ENCODE measurements at regions not wholly inside any gene's neighbourhood (a gene's known extent, or its start where the extent isn't known, plus 50 kb on each side); places are given as distances from the start of the nearest gene placed in this dataset.

GRCh38 chrX:98506907-98507306 lies 1623.2 kb downstream of the RPA4 start:
- no peak for TF ChIP-seq EZH2 (IDR thresholded peaks at IDR 0.05; ENCODE audit: borderline replicate concordance, low read length)
- Histone ChIP-seq H3K27me3 (ENCODE audit: insufficient read depth, low read length) (no peaks in the 10 kb centered on the region), H3K36me3 (ENCODE audit: insufficient read depth, low read length) (no peaks in the 10 kb centered on the region), H3K9ac (ENCODE audit: low read length) (no peak overlapping the region), H3K27ac (ENCODE audit: low read depth, low read length, poor library complexity, severe bottlenecking) (no peak overlapping the region), H3K79me2 (ENCODE audit: insufficient read depth, low read length) (no peaks in the 10 kb centered on the region), H3K4me1 (ENCODE audit: insufficient read depth, low read length, severe bottlenecking) (no peaks in the 10 kb centered on the region), H2AFZ (ENCODE audit: low read length) (no peak overlapping the region), H3K9me2 (ENCODE audit: low read depth, low read length) (no peaks in the 10 kb centered on the region), H3K4me2 (ENCODE audit: low read length) (no peak overlapping the region), H3K9me3 (ENCODE audit: low read length) (no peaks in the 10 kb centered on the region), H4K20me1 (ENCODE audit: insufficient read depth, low read length) (no peaks in the 10 kb centered on the region), H3K4me3 (ENCODE audit: low read depth, low read length, poor library complexity, severe bottlenecking) (no peak overlapping the region), H3F3A (ENCODE audit: insufficient read depth, low read length) (no peaks in the 10 kb centered on the region)

GRCh38 chrX:98514032-98514431 lies 1630.3 kb downstream of the RPA4 start:
- no peaks in the 10 kb centered on the region for H3K79me2 ChIP-seq (ENCODE audit: insufficient read depth, low read length)
- no peak overlapping the region for H3K4me2 ChIP-seq (ENCODE audit: low read length)
- TF ChIP-seq, protein P1, sequence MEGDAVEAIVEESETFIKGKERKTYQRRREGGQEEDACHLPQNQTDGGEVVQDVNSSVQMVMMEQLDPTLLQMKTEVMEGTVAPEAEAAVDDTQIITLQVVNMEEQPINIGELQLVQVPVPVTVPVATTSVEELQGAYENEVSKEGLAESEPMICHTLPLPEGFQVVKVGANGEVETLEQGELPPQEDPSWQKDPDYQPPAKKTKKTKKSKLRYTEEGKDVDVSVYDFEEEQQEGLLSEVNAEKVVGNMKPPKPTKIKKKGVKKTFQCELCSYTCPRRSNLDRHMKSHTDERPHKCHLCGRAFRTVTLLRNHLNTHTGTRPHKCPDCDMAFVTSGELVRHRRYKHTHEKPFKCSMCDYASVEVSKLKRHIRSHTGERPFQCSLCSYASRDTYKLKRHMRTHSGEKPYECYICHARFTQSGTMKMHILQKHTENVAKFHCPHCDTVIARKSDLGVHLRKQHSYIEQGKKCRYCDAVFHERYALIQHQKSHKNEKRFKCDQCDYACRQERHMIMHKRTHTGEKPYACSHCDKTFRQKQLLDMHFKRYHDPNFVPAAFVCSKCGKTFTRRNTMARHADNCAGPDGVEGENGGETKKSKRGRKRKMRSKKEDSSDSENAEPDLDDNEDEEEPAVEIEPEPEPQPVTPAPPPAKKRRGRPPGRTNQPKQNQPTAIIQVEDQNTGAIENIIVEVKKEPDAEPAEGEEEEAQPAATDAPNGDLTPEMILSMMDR (IDR thresholded peaks at IDR 0.05; ENCODE audit: low read length): no peak
- TF ChIP-seq EZH2 (IDR thresholded peaks at IDR 0.05; ENCODE audit: borderline replicate concordance, low read length): no peak
- no peaks in the 10 kb centered on the region for H3K27me3 ChIP-seq (ENCODE audit: insufficient read depth, low read length)
- no peaks in the 10 kb centered on the region for H3K36me3 ChIP-seq (ENCODE audit: insufficient read depth, low read length)
- no peaks in the 10 kb centered on the region for H3K9me2 ChIP-seq (ENCODE audit: low read depth, low read length)
- H3K9ac ChIP-seq (ENCODE audit: low read length): no peak overlapping the region
- H3K4me3 ChIP-seq (ENCODE audit: low read depth, low read length, poor library complexity, severe bottlenecking): no peak overlapping the region
- H3F3A ChIP-seq (ENCODE audit: insufficient read depth, low read length): no peaks in the 10 kb centered on the region
- no peak overlapping the region for H3K27ac ChIP-seq (ENCODE audit: low read depth, low read length, poor library complexity, severe bottlenecking)
- H2AFZ ChIP-seq (ENCODE audit: low read length): no peak overlapping the region
- no peaks in the 10 kb centered on the region for H3K9me3 ChIP-seq (ENCODE audit: low read length)
- no peaks in the 10 kb centered on the region for H4K20me1 ChIP-seq (ENCODE audit: insufficient read depth, low read length)
- no peaks in the 10 kb centered on the region for H3K4me1 ChIP-seq (ENCODE audit: insufficient read depth, low read length, severe bottlenecking)

DNA sequence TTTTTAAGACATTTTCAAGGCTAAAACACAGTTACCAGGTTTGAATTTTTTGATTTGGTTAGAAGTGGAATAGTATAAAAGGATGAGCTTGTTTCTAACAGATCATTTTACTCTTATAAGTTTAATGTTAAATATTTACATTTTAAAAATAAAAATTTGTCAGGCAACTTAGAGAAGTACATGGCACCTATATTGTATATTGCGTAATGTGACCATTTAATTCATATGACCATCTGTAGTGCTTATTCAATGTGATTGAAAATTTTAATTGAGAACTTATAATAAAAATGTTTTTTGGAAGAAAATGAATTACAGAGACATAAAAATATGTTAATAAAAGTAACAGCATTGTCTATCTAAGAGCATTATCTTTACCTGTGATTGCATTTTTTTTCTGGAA lies 1632.4 kb downstream of the RPA4 start:
- Histone ChIP-seq H3K4me1 (ENCODE audit: insufficient read depth, low read length, severe bottlenecking) (no peaks in the 10 kb centered on the region), H3K9ac (ENCODE audit: low read length) (no peak overlapping the region), H3K9me2 (ENCODE audit: low read depth, low read length) (no peaks in the 10 kb centered on the region), H3K27me3 (ENCODE audit: insufficient read depth, low read length) (no peaks in the 10 kb centered on the region), H3K9me3 (ENCODE audit: low read length) (no peaks in the 10 kb centered on the region), H3K4me3 (ENCODE audit: low read depth, low read length, poor library complexity, severe bottlenecking) (no peak overlapping the region), H3K36me3 (ENCODE audit: insufficient read depth, low read length) (no peaks in the 10 kb centered on the region), H2AFZ (ENCODE audit: low read length) (no peak overlapping the region), H3K27ac (ENCODE audit: low read depth, low read length, poor library complexity, severe bottlenecking) (no peak overlapping the region), H4K20me1 (ENCODE audit: insufficient read depth, low read length) (no peaks in the 10 kb centered on the region), H3K79me2 (ENCODE audit: insufficient read depth, low read length) (no peaks in the 10 kb centered on the region), H3F3A (ENCODE audit: insufficient read depth, low read length) (no peaks in the 10 kb centered on the region), H3K4me2 (ENCODE audit: low read length) (no peak overlapping the region)
- TF ChIP-seq EZH2 (IDR thresholded peaks at IDR 0.05; ENCODE audit: borderline replicate concordance, low read length): no peak
- TF ChIP-seq, protein P1 (IDR thresholded peaks at IDR 0.05; ENCODE audit: low read length): no peak

- H3K36me3 ChIP-seq (ENCODE audit: insufficient read depth, low read length): no peaks in the 10 kb centered on the region
- H3K9ac ChIP-seq (ENCODE audit: low read length): no peak overlapping the region
- no peak overlapping the region for H2AFZ ChIP-seq (ENCODE audit: low read length)
- H3K4me1 ChIP-seq (ENCODE audit: insufficient read depth, low read length, severe bottlenecking): no peaks in the 10 kb centered on the region
- H3K79me2 ChIP-seq (ENCODE audit: insufficient read depth, low read length): no peaks in the 10 kb centered on the region
- H3K9me3 ChIP-seq (ENCODE audit: low read length): no peaks in the 10 kb centered on the region
- H3K4me3 ChIP-seq (ENCODE audit: low read depth, low read length, poor library complexity, severe bottlenecking): no peak overlapping the region
- H3K9me2 ChIP-seq (ENCODE audit: low read depth, low read length): no peaks in the 10 kb centered on the region
- TF ChIP-seq EZH2 (IDR thresholded peaks at IDR 0.05; ENCODE audit: borderline replicate concordance, low read length): no peak
- TF ChIP-seq, protein P1 (IDR thresholded peaks at IDR 0.05; ENCODE audit: low read length): no peak
- no peak overlapping the region for H3K27ac ChIP-seq (ENCODE audit: low read depth, low read length, poor library complexity, severe bottlenecking)
- H3K4me2 ChIP-seq (ENCODE audit: low read length): no peak overlapping the region
- no peaks in the 10 kb centered on the region for H4K20me1 ChIP-seq (ENCODE audit: insufficient read depth, low read length)
- no peaks in the 10 kb centered on the region for H3F3A ChIP-seq (ENCODE audit: insufficient read depth, low read length)
- no peaks in the 10 kb centered on the region for H3K27me3 ChIP-seq (ENCODE audit: insufficient read depth, low read length)
Measured at GRCh38 chrX:98523026-98523425, 1639.3 kb downstream of the RPA4 start.
